GM18505 (cell line): ENCODE measurements at regions not wholly inside any gene's neighbourhood (a gene's known extent, or its start where the extent isn't known, plus 50 kb on each side); places are given as distances from the start of the nearest gene placed in this dataset.
"Not testable (repeated sequence)": the region's sequence is repeated elsewhere in the genome, so short reads cannot be mapped to it uniquely, and the experiment has no call there.

ENCODE experiments used
- ATAC-seq: cut with Tn5 transposase; IDR thresholded peaks from one replicate; pipeline ENCODE4 v1.9.1; 2021; ENCODE audit not compliant: unreplicated experiment
- POLR2A ChIP-seq: IDR thresholded peaks from 4 replicates; pipeline ENCODE4 v1.6.1; 2011; ENCODE audit warnings: borderline replicate concordance; ENCODE audit not compliant: insufficient read depth, insufficient read length; ENCODE audit errors: extremely low read depth

- no peak for ATAC-seq
Measured at GRCh38 chr9:87029905-87030304, 82.6 kb upstream of the GAS1 start.

DNA sequence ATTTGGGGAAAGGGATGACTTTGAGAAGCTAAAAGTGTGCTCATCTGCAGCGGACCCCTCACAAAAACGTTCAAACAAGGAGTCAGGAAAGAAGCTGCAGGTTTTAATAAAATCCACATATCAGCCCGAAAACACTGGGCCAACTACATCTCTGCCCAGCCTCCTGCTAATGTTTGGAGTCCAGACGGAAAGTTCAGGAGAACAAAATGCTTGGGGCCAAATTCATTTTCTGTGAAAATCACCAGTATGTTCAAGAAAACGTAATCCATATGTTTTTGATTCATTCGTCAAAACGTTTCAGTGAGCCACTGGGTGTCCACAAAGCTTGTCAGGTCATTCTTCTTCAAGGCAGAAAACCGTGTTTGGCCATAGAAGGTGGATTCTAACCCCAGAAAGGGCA, 87.5 kb upstream of the GAS1 start:
- ATAC-seq: no peak
- no peak for TF ChIP-seq POLR2A

More at GRCh38 chr9:87029905-87030304, 82.6 kb upstream of the GAS1 start:
- no peak for TF ChIP-seq POLR2A

GRCh38 chr9:87035879-87036278, 88.6 kb upstream of the GAS1 start:
- no peak for TF ChIP-seq POLR2A
- ATAC-seq: no peak

- ATAC-seq: no peak
Measured at GRCh38 chr9:87036506-87036905, 89.2 kb upstream of the GAS1 start.

DNA sequence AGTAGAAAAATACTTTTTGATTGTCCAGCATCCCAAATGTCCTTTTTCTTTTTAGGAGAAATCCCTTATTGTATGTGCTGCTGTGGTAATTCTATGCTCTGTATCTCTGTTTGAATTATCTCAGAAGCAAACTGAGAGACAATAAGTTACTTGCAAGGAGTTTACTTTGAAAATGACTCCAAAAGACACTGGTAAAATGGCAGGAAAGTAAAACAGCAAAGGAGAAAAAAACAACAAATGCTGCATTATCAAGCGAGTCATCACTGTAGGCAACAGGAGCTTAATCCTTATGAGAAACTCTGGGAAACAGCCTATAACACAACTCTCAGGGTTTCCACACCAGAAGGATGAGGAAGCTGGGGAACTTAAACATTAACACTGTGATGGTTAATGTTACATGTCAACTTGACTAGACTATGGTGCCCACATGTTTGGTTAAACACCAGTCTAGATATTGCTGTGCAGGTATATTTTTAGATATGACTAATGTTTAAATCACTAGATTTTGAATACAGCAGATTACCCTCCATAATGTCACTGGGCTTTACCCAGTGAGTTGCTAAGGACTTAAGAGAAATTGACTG, 92.6 kb upstream of the GAS1 start:
- ATAC-seq: no peak
- no peak for TF ChIP-seq POLR2A

More at GRCh38 chr9:87036506-87036905, 89.2 kb upstream of the GAS1 start:
- no peak for TF ChIP-seq POLR2A

- ATAC-seq: no peak
Measured at GRCh38 chr9:87040410-87041009, 93.2 kb upstream of the GAS1 start.

DNA sequence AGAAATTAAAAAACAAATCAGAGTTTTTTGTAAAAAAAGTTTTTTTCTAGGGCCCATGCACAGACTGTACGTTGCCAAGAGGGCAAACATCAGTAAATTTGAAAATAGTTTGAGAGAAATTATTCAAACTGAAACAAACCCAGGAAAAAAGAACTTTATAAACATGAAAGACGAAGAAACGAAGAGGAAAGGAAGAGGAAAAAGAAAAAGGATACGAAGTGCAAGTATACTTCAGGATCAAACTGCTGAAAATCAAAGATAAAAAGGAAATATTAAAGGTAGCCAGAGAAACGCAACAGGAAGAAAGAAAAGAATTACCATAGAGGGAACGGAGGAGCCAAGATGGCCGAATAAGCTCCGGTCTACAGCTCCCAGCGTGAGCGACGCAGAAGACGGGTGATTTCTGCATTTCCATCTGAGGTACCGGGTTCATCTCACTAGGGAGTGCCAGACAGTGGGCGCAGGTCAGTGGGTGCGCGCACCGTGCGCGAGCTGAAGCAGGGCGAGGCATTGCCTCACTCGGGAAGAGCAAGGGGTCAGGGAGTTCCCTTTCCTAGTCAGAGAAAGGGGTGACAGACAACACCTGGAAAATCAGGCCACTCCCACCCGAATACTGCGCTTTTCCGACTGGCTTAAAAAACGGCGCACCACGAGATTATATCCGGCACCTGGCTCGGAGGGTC, 94.4 kb upstream of the GAS1 start:
- not testable (repeated sequence) for ATAC-seq

More at GRCh38 chr9:87040410-87041009, 93.2 kb upstream of the GAS1 start:
- no peak for TF ChIP-seq POLR2A

- not testable (repeated sequence) for ATAC-seq
Measured at GRCh38 chr9:87049929-87050608, 102.8 kb upstream of the GAS1 start.

DNA sequence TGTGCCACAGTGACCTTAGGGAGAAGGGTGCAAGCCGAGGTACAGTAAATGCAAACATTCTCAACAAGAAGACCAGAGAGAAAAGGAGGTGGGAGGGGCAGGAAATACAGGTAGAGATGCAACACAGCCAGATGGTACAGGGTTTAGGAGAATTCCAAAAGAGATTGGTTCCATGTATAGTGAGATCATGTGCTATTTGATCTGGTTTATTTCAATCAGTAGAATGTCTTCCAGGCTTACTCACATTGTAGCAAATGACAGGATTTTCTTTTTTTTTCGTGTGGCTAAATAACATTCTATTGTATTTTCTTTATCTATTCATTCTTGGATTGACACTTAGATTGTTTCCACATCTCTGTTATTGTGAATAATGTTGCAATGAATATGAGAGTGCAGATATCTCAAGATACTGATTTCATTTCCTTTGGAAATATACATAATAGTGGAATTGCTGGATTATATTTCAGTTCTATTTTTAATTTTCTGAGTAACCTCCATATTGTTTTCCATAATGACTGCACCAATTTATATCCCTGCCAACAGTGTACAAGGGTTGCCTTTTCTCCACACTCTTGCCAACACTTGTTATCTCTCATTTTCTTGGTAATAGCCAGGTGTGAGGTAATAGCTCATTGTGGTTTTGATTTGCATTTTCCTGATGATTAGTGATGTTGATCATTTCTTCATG, 107.8 kb upstream of the GAS1 start:
- no peak for ATAC-seq
- no peak for TF ChIP-seq POLR2A

- TF ChIP-seq POLR2A: no peak
- ATAC-seq: no peak
Measured at GRCh38 chr9:87059772-87060171, 112.5 kb upstream of the GAS1 start.

DNA sequence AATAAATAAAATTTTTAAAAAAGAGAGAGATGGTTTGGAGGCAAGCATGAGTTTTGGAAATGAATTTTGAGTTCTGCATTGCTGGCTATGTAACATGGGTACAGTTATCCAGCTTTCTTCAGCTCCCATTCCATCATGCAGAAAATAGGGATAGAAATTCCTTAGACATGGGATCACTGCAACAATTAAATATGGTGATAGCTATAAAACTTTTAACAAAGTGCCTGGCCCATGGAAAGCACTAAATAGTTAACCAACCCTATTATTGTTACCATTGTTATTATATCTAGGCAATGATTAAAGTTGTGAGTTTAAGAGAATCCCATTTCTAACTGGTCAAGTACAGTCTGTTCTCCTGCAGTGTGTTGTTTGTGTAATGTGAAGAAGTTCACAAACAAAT, 115.4 kb upstream of the GAS1 start:
- no peak for TF ChIP-seq POLR2A
- no peak for ATAC-seq

DNA sequence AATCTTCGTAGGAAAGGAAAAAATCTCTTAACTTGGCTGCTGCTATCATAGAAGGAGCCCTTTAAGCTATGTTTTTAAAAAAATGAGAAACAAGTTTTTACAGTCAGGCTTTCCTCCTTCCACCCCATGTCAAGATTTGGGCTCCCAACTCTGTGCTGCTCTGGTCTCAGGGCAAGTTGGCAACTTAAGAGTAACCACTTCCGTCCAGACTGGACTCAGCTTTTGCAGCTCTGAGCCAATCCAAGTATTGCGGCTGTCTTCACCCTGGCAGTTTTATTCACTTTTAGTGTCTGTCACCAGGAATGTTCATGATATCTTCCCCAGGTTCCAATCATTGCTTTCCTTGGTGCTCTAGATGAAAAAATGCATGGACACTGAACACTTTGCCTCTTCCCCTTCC, 115.9 kb upstream of the GAS1 start:
- no peak for ATAC-seq
- no peak for TF ChIP-seq POLR2A

DNA sequence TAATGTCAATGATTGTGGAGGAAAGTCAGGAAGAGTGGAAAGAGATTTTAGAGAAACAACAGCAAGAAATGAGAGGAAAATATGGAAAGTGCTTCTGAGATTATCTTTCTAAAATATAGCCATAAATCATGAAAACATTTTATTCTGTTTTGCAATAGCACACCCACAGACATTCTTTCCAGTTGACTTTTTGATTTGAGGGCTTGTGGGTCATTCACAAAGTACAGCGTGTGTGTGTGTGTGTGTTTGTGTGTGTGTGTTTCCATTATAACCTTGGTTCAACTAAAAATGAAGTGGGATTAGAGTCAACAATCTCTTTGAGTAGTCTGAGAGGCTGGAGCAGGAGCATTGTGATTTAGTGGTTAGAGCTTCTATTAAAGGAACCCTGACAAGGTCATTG, 116.6 kb upstream of the GAS1 start:
- no peak for ATAC-seq
- no peak for TF ChIP-seq POLR2A

- ATAC-seq: no peak
Measured at GRCh38 chr9:87064311-87064710, 117.0 kb upstream of the GAS1 start.

GRCh38 chr9:87065981-87066380, 118.7 kb upstream of the GAS1 start:
- ATAC-seq: no peak
- TF ChIP-seq POLR2A: no peak

More at GRCh38 chr9:87064311-87064710, 117.0 kb upstream of the GAS1 start:
- TF ChIP-seq POLR2A: no peak
